HPDE6-E6E7 (cell line): ENCODE measurements at regions not wholly inside any gene's neighbourhood (a gene's known extent, or its start where the extent isn't known, plus 50 kb on each side); places are given as distances from the start of the nearest gene placed in this dataset.

Experiments used
- DNase-seq: peaks from one replicate; pipeline ENCODE4 v3.0.0; 2011; ENCODE audit warnings: missing footprints; ENCODE audit errors: extremely low spot score

- DNase-seq: no peak
Observed at GRCh38 chr5:155293605-155294178, 280.1 kb downstream of the KIF4B start.

- no peak for DNase-seq
Observed at GRCh38 chr5:155295111-155295510, 281.6 kb downstream of the KIF4B start.

GRCh38 chr5:155299386-155300005 is 285.9 kb downstream of the KIF4B start:
- no peak for DNase-seq

GRCh38 chr5:155303120-155303519 is 289.6 kb downstream of the KIF4B start:
- no peak for DNase-seq

- DNase-seq: no peak
Observed at GRCh38 chr5:155307229-155307628, 293.7 kb downstream of the KIF4B start.

- DNase-seq: no peak
Observed at GRCh38 chr5:155308289-155308688, 294.7 kb downstream of the KIF4B start.

GRCh38 chr5:155309021-155309746 is 295.6 kb downstream of the KIF4B start:
- no peak for DNase-seq

- DNase-seq: no peak
Observed at GRCh38 chr5:155311721-155312120, 298.2 kb downstream of the KIF4B start.

- no peak for DNase-seq
Observed at GRCh38 chr5:155313518-155313917, 300.0 kb downstream of the KIF4B start.

GRCh38 chr5:155316070-155316714 is 302.6 kb downstream of the KIF4B start:
- no peak for DNase-seq

- no peak for DNase-seq
Observed at GRCh38 chr5:155332618-155333017, 319.1 kb downstream of the KIF4B start.

- DNase-seq: no peak
Observed at GRCh38 chr5:155342956-155343355, 329.4 kb downstream of the KIF4B start.

GRCh38 chr5:155343468-155343867 is 329.9 kb downstream of the KIF4B start:
- no peak for DNase-seq

- DNase-seq: no peak
Observed at GRCh38 chr5:155353231-155353630, 339.7 kb downstream of the KIF4B start.

- DNase-seq: no peak
Observed at GRCh38 chr5:155366096-155366495, 352.5 kb downstream of the KIF4B start.

- DNase-seq: no peak
Observed at GRCh38 chr5:155367841-155368240, 354.3 kb downstream of the KIF4B start.

- DNase-seq: no peak
Observed at GRCh38 chr5:155368490-155368889, 354.9 kb downstream of the KIF4B start.

GRCh38 chr5:155380480-155380879 is 366.9 kb downstream of the KIF4B start:
- no peak for DNase-seq

- DNase-seq: no peak
Observed at GRCh38 chr5:155381654-155382053, 368.1 kb downstream of the KIF4B start.

- no peak for DNase-seq
Observed at GRCh38 chr5:155389498-155389897, 375.9 kb downstream of the KIF4B start.

- DNase-seq: no peak
Observed at GRCh38 chr5:155394727-155395126, 381.2 kb downstream of the KIF4B start.

GRCh38 chr5:155402927-155403640 is 389.5 kb downstream of the KIF4B start:
- DNase-seq: no peak
